ENCODE measurements at regions not wholly inside any gene's neighbourhood (a gene's known extent, or its start where the extent isn't known, plus 50 kb on each side); places are given as distances from the start of the nearest gene placed in this dataset.
"Not testable (repeated sequence)": the region's sequence is repeated elsewhere in the genome, so short reads cannot be mapped to it uniquely, and the experiment has no call there.

GRCh38 chr10:114751856-114752255 is 69.7 kb upstream of the FHIP2A start:
- Histone ChIP-seq H3K9me3 (ENCODE audit: control insufficient read depth in 2 of 2, insufficient read depth in 1 of 2, low read depth in 1 of 2, low read length in 1 of 2) (no peaks in the 10 kb centered on the region), H3K27me3 (ENCODE audit: control insufficient read depth in 1 of 2, insufficient read depth in 2 of 2, low read length in 2 of 2) (no peaks in the 10 kb centered on the region), H3K36me3 (ENCODE audit: control insufficient read depth in 2 of 2, insufficient read depth in 2 of 2, low read length in 1 of 2) (no peaks in the 10 kb centered on the region), H3K27ac (ENCODE audit: low read depth in 2 of 2, low read length in 1 of 2) (no peak overlapping the region), H3K4me1 (ENCODE audit: control insufficient read depth in 2 of 2, insufficient read depth in 2 of 2, low read length in 1 of 2) (no peaks in the 10 kb centered on the region), H3K4me3 (ENCODE audit: low read depth in 1 of 2, low read length in 2 of 2) (no peak overlapping the region)
- 81 to 85% methylated on average over 3 of the region's 3 CpGs for WGBS, 2 donors

- not testable (repeated sequence) for H3K27me3 ChIP-seq (ENCODE audit: control insufficient read depth in 1 of 2, insufficient read depth in 2 of 2, low read length in 2 of 2); H3K4me3 ChIP-seq (ENCODE audit: low read depth in 1 of 2, low read length in 2 of 2); H3K9me3 ChIP-seq (ENCODE audit: control insufficient read depth in 2 of 2, insufficient read depth in 1 of 2, low read depth in 1 of 2, low read length in 1 of 2); H3K36me3 ChIP-seq (ENCODE audit: control insufficient read depth in 2 of 2, insufficient read depth in 2 of 2, low read length in 1 of 2); H3K4me1 ChIP-seq (ENCODE audit: control insufficient read depth in 2 of 2, insufficient read depth in 2 of 2, low read length in 1 of 2); H3K27ac ChIP-seq (ENCODE audit: low read depth in 2 of 2, low read length in 1 of 2)
- 59 to 100% methylated on average over 1 of the region's 1 CpG for WGBS, 2 donors
Measured at GRCh38 chr10:114752570-114752969, 69.0 kb upstream of the FHIP2A start.

GRCh38 chr10:114753126-114753525 is 68.5 kb upstream of the FHIP2A start:
- 85 to 86% methylated on average over 5 of the region's 5 CpGs for WGBS, 2 donors
- H3K27ac ChIP-seq (ENCODE audit: low read depth in 2 of 2, low read length in 1 of 2), result no peak overlapping the region
- no peaks in the 10 kb centered on the region for H3K36me3 ChIP-seq (ENCODE audit: control insufficient read depth in 2 of 2, insufficient read depth in 2 of 2, low read length in 1 of 2)
- no peaks in the 10 kb centered on the region for H3K9me3 ChIP-seq (ENCODE audit: control insufficient read depth in 2 of 2, insufficient read depth in 1 of 2, low read depth in 1 of 2, low read length in 1 of 2)
- H3K4me1 ChIP-seq (ENCODE audit: control insufficient read depth in 2 of 2, insufficient read depth in 2 of 2, low read length in 1 of 2), result no peaks in the 10 kb centered on the region
- no peak overlapping the region for H3K4me3 ChIP-seq (ENCODE audit: low read depth in 1 of 2, low read length in 2 of 2)
- H3K27me3 ChIP-seq (ENCODE audit: control insufficient read depth in 1 of 2, insufficient read depth in 2 of 2, low read length in 2 of 2), result no peaks in the 10 kb centered on the region

- no peaks in the 10 kb centered on the region for H3K27me3 ChIP-seq (ENCODE audit: control insufficient read depth in 1 of 2, insufficient read depth in 2 of 2, low read length in 2 of 2)
- 81 to 83% methylated on average over 15 of the region's 15 CpGs for WGBS, 2 donors
- no peaks in the 10 kb centered on the region for H3K36me3 ChIP-seq (ENCODE audit: control insufficient read depth in 2 of 2, insufficient read depth in 2 of 2, low read length in 1 of 2)
- H3K4me3 ChIP-seq (ENCODE audit: low read depth in 1 of 2, low read length in 2 of 2), result no peak overlapping the region
- no peaks in the 10 kb centered on the region for H3K9me3 ChIP-seq (ENCODE audit: control insufficient read depth in 2 of 2, insufficient read depth in 1 of 2, low read depth in 1 of 2, low read length in 1 of 2)
- no peak overlapping the region for H3K27ac ChIP-seq (ENCODE audit: low read depth in 2 of 2, low read length in 1 of 2)
- no peaks in the 10 kb centered on the region for H3K4me1 ChIP-seq (ENCODE audit: control insufficient read depth in 2 of 2, insufficient read depth in 2 of 2, low read length in 1 of 2)
Measured at GRCh38 chr10:114754445-114755320, 66.9 kb upstream of the FHIP2A start.

GRCh38 chr10:114755537-114755936 is 66.0 kb upstream of the FHIP2A start:
- Histone ChIP-seq H3K4me1 (ENCODE audit: control insufficient read depth in 2 of 2, insufficient read depth in 2 of 2, low read length in 1 of 2) (no peaks in the 10 kb centered on the region), H3K36me3 (ENCODE audit: control insufficient read depth in 2 of 2, insufficient read depth in 2 of 2, low read length in 1 of 2) (no peaks in the 10 kb centered on the region), H3K27me3 (ENCODE audit: control insufficient read depth in 1 of 2, insufficient read depth in 2 of 2, low read length in 2 of 2) (no peaks in the 10 kb centered on the region), H3K9me3 (ENCODE audit: control insufficient read depth in 2 of 2, insufficient read depth in 1 of 2, low read depth in 1 of 2, low read length in 1 of 2) (no peaks in the 10 kb centered on the region), H3K4me3 (ENCODE audit: low read depth in 1 of 2, low read length in 2 of 2) (no peak overlapping the region), H3K27ac (ENCODE audit: low read depth in 2 of 2, low read length in 1 of 2) (no peak overlapping the region)
- 83 to 86% methylated on average over 7 of the region's 7 CpGs for WGBS, 2 donors

GRCh38 chr10:114758331-114758730 is 63.2 kb upstream of the FHIP2A start:
- peaks cover 0 to 2% of the 10 kb centered on the region in 2 donors for H3K4me1 ChIP-seq (ENCODE audit: control insufficient read depth in 2 of 2, insufficient read depth in 2 of 2, low read length in 1 of 2)
- 53 to 77% methylated on average over 1 of the region's 1 CpG for WGBS, 2 donors
- no peak overlapping the region for H3K27ac ChIP-seq (ENCODE audit: low read depth in 2 of 2, low read length in 1 of 2)

GRCh38 chr10:114761205-114762193 is 60.1 kb upstream of the FHIP2A start:
- 91 to 92% methylated on average over 11 of the region's 11 CpGs for whole genome bisulfite sequencing, 2 donors
- H3K27me3 ChIP-seq (ENCODE audit: control insufficient read depth in 1 of 2, insufficient read depth in 2 of 2, low read length in 2 of 2), result no peaks in the 10 kb centered on the region
- H3K36me3 ChIP-seq (ENCODE audit: control insufficient read depth in 2 of 2, insufficient read depth in 2 of 2, low read length in 1 of 2), result no peaks in the 10 kb centered on the region
- no peaks in the 10 kb centered on the region for H3K9me3 ChIP-seq (ENCODE audit: control insufficient read depth in 2 of 2, insufficient read depth in 1 of 2, low read depth in 1 of 2, low read length in 1 of 2)
- no peak overlapping the region for H3K27ac ChIP-seq (ENCODE audit: low read depth in 2 of 2, low read length in 1 of 2)
- H3K4me3 ChIP-seq (ENCODE audit: low read depth in 1 of 2, low read length in 2 of 2), result no peak overlapping the region
- peaks cover 0 to 4% of the 10 kb centered on the region in 2 donors for H3K4me1 ChIP-seq (ENCODE audit: control insufficient read depth in 2 of 2, insufficient read depth in 2 of 2, low read length in 1 of 2)

More at GRCh38 chr10:114758331-114758730, 63.2 kb upstream of the FHIP2A start:
- Histone ChIP-seq H3K27me3 (ENCODE audit: control insufficient read depth in 1 of 2, insufficient read depth in 2 of 2, low read length in 2 of 2) (no peaks in the 10 kb centered on the region), H3K9me3 (ENCODE audit: control insufficient read depth in 2 of 2, insufficient read depth in 1 of 2, low read depth in 1 of 2, low read length in 1 of 2) (no peaks in the 10 kb centered on the region), H3K4me3 (ENCODE audit: low read depth in 1 of 2, low read length in 2 of 2) (no peak overlapping the region), H3K36me3 (ENCODE audit: control insufficient read depth in 2 of 2, insufficient read depth in 2 of 2, low read length in 1 of 2) (no peaks in the 10 kb centered on the region)

GRCh38 chr10:114762811-114763210 is 58.8 kb upstream of the FHIP2A start:
- H3K27me3 ChIP-seq (ENCODE audit: control insufficient read depth in 1 of 2, insufficient read depth in 2 of 2, low read length in 2 of 2), result no peaks in the 10 kb centered on the region
- H3K27ac ChIP-seq (ENCODE audit: low read depth in 2 of 2, low read length in 1 of 2), result no peak overlapping the region
- H3K9me3 ChIP-seq (ENCODE audit: control insufficient read depth in 2 of 2, insufficient read depth in 1 of 2, low read depth in 1 of 2, low read length in 1 of 2), result no peaks in the 10 kb centered on the region
- H3K4me3 ChIP-seq (ENCODE audit: low read depth in 1 of 2, low read length in 2 of 2), result no peak overlapping the region
- 84 to 85% methylated on average over 5 of the region's 5 CpGs for WGBS, 2 donors
- H3K4me1 ChIP-seq (ENCODE audit: control insufficient read depth in 2 of 2, insufficient read depth in 2 of 2, low read length in 1 of 2), result peaks cover 0 to 4% of the 10 kb centered on the region in 2 donors
- H3K36me3 ChIP-seq (ENCODE audit: control insufficient read depth in 2 of 2, insufficient read depth in 2 of 2, low read length in 1 of 2), result no peaks in the 10 kb centered on the region

GRCh38 chr10:114764656-114765055 is 56.9 kb upstream of the FHIP2A start:
- Histone ChIP-seq H3K9me3 (ENCODE audit: control insufficient read depth in 2 of 2, insufficient read depth in 1 of 2, low read depth in 1 of 2, low read length in 1 of 2) (no peaks in the 10 kb centered on the region), H3K4me3 (ENCODE audit: low read depth in 1 of 2, low read length in 2 of 2) (no peak overlapping the region), H3K27ac (ENCODE audit: low read depth in 2 of 2, low read length in 1 of 2) (no peak overlapping the region), H3K36me3 (ENCODE audit: control insufficient read depth in 2 of 2, insufficient read depth in 2 of 2, low read length in 1 of 2) (no peaks in the 10 kb centered on the region), H3K4me1 (ENCODE audit: control insufficient read depth in 2 of 2, insufficient read depth in 2 of 2, low read length in 1 of 2) (peaks cover 3 to 4% of the 10 kb centered on the region in 2 donors), H3K27me3 (ENCODE audit: control insufficient read depth in 1 of 2, insufficient read depth in 2 of 2, low read length in 2 of 2) (no peaks in the 10 kb centered on the region)
- 64 to 68% methylated on average over 1 of the region's 1 CpG for WGBS, 2 donors
